GM21447 (cell line): ENCODE measurements at regions not wholly inside any gene's neighbourhood (a gene's known extent, or its start where the extent isn't known, plus 50 kb on each side); places are given as distances from the start of the nearest gene placed in this dataset.

Source experiments
- ATAC-seq: cut with Tn5 transposase; IDR thresholded peaks from one replicate; pipeline ENCODE4 v1.9.1; 2021; ENCODE audit not compliant: unreplicated experiment

GRCh38 chr5:143506836-143507552 lies 103.5 kb upstream of the NR3C1 start:
- no peak for ATAC-seq

- no peak for ATAC-seq
Measured at GRCh38 chr5:143505934-143506333, 102.4 kb upstream of the NR3C1 start.

- ATAC-seq: no peak
Measured at GRCh38 chr5:143505354-143505753, 101.9 kb upstream of the NR3C1 start.

DNA sequence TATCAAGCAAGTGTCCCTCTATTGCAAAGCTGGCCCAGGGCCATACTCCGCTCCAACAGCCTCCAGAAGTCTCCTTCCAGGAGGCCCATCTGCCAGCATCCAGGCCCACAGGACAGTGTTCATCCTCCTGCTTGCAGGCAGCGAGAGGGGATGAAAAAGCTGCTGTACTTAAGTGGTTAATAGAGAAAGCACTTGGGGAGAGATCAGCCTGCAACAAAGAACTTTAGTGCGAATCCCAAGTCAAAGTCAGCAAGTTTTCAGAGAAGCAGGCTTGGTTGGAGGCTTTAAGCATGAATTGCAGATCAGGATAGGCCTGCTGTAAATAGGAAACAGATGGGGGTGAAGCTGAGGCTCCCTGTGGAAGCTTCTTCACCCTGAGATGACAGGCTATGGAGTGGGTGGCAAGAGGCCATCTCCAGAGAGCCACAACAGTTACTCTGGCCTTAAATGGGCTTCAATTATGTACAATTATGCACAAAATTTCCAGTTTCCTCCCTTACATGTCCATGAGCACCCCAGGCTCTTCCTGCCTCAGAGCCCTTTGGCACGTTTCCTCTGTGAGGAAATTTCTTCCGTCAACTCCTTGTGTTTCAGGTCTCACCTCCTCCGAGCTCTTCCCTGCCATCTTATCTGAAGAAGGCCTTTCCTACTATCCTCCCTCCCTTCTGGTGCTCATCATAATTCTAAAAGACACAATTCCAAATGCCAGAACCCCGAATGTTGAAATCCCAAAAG lies 98.0 kb upstream of the NR3C1 start:
- no peak for ATAC-seq

GRCh38 chr5:143499480-143500114 lies 96.1 kb upstream of the NR3C1 start:
- ATAC-seq: no peak

- no peak for ATAC-seq
Measured at GRCh38 chr5:143498821-143499220, 95.3 kb upstream of the NR3C1 start.

GRCh38 chr5:143497749-143498148 lies 94.3 kb upstream of the NR3C1 start:
- no peak for ATAC-seq

DNA sequence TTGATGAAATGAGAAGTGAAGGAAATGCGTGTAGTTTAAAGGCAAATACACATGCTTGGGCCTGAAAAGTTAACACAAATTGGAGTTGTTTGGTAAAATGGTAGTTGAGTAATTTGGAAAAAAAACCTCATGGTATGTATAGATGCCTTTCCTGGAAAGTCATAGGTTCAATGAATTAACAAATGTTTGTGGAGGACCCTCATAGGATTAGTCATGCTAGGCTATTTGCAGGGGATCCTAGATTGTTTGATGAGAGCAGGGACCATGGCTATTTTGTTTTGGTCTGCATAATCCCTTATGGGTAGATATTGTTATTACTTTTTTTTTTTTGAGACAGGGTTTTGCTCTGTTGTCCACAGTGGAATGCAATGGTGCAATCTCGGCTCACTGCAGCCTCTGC lies 93.5 kb upstream of the NR3C1 start:
- no peak for ATAC-seq

DNA sequence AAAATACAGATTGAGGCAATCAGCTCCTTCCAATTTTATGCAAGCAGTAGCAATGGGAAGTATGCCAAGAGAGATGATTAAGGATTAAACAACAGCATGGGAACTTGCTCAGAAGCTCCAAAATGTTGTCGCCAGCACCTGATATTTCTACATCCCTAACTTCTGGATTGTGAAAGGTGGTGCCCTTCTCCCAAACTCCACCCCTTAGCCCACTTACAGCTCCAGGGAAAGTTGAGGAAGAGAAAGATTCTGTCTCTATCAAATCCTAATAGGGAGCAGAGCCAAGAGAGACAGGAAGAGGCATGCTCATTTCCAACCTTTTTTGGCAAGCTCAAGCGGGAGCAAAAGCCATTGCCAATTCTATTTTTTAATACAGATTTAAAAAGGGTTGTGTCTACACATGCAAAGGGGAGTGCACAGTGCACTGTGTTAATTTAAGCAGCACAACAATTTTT lies 92.4 kb upstream of the NR3C1 start:
- no peak for ATAC-seq

DNA sequence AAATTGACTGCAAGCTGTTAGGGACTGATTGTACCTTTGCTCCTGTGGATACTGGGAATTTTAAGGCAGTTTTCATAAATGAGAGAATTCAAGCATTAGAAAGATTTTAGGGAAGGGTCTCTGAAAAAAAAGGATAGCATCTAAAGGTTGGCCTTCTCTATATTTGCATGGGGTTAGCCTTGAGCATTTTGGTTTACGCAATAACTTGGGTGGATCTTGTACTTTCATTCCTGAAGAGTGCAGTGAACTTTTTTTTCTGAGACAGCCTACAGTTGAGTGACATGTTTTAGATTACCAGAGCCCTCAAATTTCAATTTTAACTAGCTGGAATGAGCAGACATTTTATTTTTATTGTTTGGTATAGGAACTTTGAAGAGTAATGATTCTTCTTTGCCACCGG lies 91.6 kb upstream of the NR3C1 start:
- no peak for ATAC-seq

- ATAC-seq: no peak
Measured at GRCh38 chr5:143494595-143494994, 91.1 kb upstream of the NR3C1 start.

DNA sequence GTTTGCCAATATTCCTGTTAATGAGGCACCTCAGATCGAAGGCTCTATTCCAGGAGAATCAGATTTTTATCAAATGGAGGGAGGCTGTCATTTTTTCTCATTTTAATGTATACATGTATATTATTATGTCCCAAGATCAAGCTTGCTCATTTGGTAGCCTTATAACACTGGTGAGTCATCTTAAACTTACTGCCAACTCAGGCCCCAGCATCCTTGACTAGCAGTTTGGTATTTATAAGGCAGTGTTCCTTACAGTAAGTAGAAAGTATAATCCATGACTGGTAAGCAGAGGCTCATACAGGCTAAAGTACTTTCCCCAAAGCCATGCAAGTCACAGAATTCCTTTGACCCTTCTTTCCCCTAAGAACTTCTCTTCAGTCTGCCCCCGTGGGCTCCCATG lies 90.7 kb upstream of the NR3C1 start:
- ATAC-seq: no peak

- ATAC-seq: no peak
Measured at GRCh38 chr5:143492783-143493182, 89.3 kb upstream of the NR3C1 start.

GRCh38 chr5:143491646-143492045 lies 88.2 kb upstream of the NR3C1 start:
- no peak for ATAC-seq

DNA sequence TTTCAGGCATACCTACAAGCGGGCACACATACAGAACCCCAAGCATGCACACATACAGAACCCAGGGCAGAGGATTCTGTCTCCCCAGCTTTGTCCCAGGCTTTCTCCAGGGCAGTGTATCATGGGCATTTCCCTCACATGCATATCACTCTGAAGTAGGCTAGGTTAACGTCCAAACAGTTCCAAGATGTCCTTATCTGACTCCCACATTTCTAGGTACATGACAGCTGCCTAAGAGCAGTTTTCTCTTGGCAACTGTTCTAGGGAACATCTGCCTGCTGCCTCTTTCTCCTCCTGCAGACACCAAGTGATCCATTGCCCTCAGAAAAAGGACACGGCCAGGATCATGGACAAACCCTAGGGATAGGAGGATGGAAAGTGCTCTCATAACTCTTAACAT lies 84.9 kb upstream of the NR3C1 start:
- no peak for ATAC-seq

DNA sequence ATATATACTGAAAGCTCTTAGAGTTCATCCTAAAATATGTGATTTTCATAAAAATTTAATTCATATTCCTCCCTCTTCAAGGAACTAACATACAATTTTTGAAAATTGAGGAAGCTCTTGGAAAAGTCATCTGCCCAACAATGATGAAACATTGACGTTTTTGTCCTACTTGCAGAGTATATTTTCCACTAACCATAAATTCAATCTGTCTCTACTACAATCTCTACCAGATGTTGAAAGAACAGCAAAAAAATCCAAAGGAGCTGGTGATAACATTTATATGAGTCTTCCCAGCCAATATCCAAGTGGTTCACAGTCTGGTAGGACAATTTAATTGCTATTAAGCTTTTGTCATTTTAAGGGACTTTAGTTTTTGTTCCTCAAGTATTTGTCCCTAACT lies 81.1 kb upstream of the NR3C1 start:
- no peak for ATAC-seq

GRCh38 chr5:143481697-143482531 lies 78.4 kb upstream of the NR3C1 start:
- ATAC-seq: no peak

GRCh38 chr5:143480001-143480400 lies 76.5 kb upstream of the NR3C1 start:
- no peak for ATAC-seq

GRCh38 chr5:143479394-143479793 lies 75.9 kb upstream of the NR3C1 start:
- ATAC-seq: no peak

DNA sequence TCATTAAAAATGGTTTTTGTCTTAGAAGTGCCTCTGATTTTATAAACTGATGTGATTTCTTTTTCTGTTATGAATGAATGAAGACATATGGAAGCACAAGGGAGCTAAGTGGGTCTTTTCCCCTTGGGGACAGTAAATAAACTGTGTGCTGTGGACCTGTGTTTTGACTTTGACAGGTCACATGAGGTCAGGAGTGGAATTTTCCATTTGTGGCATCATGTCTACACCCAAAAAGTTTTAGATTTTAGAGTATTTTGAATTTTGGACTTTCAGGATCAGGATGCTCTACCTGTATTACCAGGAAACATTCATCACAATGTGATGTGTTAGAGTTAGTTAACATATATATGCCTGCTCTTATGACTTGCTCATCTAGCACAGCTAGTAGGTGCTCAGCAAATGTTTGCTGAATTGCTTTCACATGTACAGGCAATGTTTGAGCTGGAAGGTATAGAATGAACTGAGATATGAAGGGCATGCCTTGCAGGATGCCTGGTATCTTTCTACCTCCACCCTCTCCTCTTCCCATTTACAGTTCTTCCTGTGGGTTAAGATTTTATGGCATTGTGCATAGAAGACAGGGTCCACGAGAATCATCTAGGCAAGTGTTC lies 73.2 kb upstream of the NR3C1 start:
- no peak for ATAC-seq

GRCh38 chr5:143474616-143475015 lies 71.1 kb upstream of the NR3C1 start:
- no peak for ATAC-seq
